NCI-H1417 treated with DMSO at 0.1 percent for 48 hours (cell line): ENCODE measurements at regions not wholly inside any gene's neighbourhood (a gene's known extent, or its start where the extent isn't known, plus 50 kb on each side); places are given as distances from the start of the nearest gene placed in this dataset.

Experiments used
- DNase-seq: peaks from one replicate; lab custom pipeline; 2025; lab: John Stamatoyannopoulos, UW

DNA sequence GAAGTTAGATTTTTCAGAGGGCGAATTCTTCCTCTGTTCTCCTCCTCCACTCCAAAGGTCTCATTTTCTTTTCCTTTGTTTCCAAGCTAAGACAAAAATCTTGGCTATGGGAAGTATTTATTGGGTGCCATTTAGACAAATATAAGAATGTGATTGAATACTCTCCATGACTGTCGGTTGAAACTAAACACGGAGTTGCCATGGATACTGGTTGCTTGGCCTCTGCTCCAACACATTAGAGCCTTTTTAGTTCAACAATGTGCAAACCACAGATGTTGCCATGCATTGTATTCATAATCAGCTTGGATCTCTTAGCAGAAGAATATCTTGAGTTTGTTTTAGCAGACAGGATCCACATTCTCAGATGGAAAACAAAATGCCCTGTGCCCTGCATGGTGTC lies 366.5 kb upstream of the LCORL start:
- no peak for DNase-seq

GRCh38 chr4:18381186-18381585 lies 359.6 kb upstream of the LCORL start:
- no peak for DNase-seq

DNA sequence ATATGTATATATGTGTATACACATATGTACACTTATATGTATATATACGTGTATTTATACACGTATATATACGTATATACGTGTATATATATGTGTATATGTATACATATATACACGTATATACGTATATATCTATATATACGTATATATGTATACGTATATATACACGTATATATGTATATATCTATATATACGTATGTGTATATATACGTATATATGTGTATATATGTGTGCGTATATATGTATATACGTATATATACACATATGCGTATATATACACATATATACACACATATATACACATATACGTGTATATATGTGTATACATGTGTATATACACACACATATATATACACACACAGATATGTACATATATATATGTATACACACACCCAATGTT lies 348.0 kb upstream of the LCORL start:
- no peak for DNase-seq

- DNase-seq = peak; percentile 3
These were observed 345.3 kb upstream of the LCORL start for GRCh38 chr4:18366892-18367291.

DNA sequence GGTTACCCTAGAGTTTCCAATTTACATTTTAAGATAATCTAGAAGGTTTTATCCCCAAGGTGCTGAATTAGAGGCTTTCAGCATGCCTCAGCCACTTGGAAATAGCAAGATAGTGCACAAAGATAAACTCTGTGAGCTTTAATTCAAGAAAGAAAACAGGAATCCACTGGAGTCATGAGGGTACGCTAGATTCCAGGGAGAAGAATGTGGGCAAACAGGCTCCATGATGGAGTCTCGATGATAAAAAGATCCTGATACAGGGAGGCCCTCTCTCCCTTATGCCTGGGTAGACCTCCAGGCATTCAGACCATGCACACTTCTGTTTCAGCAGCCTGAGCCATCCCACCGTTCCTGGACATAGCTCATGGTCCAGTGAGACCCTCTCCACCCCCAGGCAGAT lies 344.6 kb upstream of the LCORL start:
- no peak for DNase-seq

DNA sequence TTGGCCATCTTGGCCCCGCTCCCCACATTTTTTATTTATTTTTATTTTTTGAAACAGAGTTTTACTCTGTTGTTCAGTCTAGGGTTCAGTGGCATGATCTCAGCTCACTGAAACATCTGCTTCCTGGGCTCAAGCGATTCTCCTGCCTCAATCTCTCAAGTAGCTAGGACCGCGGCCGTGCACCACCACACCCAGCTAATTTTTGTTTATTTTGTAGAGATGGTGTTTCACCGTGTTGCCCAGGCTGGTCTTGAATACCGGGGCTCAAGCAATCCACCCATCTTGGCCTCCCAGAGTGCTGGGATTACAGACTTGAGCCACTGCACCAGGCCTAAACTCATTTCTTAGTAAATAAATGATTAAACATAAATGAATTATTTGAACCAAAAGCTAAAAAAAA lies 322.0 kb upstream of the LCORL start:
- DNase-seq = no peak

GRCh38 chr4:18342847-18343246 lies 321.3 kb upstream of the LCORL start:
- no peak for DNase-seq

DNA sequence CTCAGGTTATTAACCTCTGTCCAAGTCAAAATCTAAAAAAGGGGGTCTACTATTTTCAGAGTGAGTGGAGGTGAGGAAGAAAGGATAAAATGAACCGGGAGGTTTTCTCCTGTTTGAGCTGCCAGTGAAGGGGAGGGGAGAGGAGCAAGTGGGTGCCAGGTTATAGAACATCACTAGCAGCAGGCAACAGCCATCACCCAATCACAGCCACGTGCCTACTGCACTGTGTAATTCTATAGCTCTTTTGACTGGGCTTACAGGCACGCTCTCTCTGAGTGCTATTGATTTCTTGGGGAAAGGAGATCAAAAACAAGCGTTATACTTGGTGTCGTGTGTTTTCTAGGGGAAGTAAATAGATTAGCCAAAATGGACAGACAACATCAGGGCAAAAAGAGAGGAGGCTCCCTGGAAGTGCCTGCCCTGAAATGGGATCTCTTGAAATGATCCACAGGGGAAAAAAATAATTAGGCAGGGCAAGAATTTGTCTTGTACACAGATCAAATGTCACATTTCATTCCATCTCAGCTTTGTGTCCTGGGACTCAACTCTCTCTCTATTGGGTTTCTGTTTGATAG lies 300.5 kb upstream of the LCORL start:
- DNase-seq = no peak

GRCh38 chr4:18319431-18319830 lies 297.9 kb upstream of the LCORL start:
- DNase-seq = no peak

DNA sequence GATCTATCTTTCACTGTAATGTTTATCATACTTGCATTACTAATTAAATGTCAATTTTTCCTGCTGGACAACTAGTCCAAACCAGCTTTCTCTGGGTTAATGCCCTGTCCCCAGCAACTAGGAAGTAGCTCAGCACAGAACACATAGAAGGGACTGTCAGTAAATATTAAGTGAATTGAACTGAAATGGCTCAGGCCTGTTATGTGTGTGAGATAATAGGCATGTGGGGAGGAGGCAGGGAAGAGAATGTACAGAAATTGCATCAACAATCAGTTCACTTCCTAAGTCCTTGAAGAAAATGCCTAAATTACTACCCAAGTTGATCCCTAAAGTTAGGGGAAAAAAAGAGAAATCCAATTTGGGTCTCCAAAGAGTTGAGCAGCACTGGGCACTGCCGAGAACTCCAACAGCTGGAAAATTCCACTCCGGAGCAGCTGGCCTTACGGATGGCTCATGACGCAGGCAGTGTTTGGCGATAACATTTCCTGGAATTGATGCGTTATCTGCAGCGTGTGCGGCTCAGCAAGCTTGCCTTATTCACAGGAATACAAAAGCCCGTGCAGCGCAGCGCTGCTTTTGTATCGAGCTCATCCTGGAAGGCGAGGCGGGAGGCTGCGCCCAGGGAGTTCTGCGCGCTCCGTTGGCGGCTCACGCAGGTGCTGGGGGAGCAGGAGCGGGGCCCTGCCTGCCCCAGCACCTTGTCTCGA lies 297.3 kb upstream of the LCORL start:
- no peak for DNase-seq

GRCh38 chr4:18314731-18315130 lies 293.2 kb upstream of the LCORL start:
- DNase-seq = no peak

GRCh38 chr4:18297684-18298083 lies 276.1 kb upstream of the LCORL start:
- DNase-seq = no peak

GRCh38 chr4:18296411-18296810 lies 274.9 kb upstream of the LCORL start:
- DNase-seq = no peak

GRCh38 chr4:18294846-18295245 lies 273.3 kb upstream of the LCORL start:
- no peak for DNase-seq

DNA sequence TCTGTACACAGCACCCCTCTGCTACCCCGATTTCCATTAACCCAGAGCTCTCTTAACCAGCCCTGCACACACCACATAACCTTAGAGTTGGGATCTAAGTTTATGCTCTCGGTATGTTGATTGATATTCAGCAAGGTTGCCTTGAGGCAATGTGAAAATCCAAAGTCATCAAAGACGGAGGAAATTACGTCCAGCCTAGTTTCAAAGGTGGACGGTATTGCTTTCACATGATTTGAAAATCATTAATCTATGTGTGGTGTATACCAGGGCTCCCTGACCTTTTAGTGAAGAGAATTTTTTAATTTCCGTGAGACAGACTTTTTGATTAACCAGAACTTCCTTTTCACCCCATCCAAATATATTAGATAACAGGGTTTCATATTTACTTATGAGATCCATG lies 272.5 kb upstream of the LCORL start:
- no peak for DNase-seq

- DNase-seq = no peak
These were observed 270.9 kb upstream of the LCORL start for GRCh38 chr4:18292411-18292810.

- no peak for DNase-seq
These were observed 270.4 kb upstream of the LCORL start for GRCh38 chr4:18291981-18292380.

DNA sequence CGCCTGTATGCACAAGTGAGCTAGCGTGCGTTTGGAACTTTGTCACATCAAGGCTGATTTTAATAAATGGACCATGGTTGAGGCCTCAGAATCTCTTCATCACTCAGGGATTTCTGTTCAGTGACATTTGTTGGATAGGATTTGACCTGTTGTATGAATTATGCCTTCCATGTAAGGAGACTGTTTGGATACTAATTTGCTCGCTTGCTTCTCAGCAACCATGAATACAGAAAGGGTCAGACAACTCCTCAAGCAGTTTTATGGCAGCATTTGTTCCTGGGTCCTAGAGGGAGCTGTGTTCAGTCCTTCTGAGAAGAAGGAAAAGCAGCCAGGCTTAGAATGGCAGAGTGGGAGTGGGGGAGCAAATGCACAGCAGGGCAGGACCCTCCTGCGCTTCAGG lies 269.7 kb upstream of the LCORL start:
- DNase-seq = no peak

DNA sequence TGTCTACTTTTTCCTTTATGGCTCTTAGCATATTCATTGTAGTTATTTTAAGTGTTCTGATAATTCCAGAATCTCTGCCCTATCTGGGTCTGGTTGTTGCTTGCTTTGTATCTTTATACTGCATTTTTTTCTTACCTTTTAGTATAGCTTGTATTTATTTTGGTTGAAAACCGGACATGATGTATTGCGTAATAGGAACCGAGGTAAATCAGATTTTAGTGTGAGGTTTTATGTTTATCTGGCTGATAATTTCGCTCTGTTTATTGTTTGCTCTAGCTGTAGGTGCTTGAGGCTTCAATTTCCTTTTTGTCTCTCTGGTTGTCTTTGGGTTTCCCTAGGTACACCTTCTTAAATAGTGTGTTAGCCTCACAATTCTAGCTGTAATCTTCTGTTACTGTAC lies 263.8 kb upstream of the LCORL start:
- no peak for DNase-seq

- no peak for DNase-seq
These were observed 256.7 kb upstream of the LCORL start for GRCh38 chr4:18278244-18278643.

DNA sequence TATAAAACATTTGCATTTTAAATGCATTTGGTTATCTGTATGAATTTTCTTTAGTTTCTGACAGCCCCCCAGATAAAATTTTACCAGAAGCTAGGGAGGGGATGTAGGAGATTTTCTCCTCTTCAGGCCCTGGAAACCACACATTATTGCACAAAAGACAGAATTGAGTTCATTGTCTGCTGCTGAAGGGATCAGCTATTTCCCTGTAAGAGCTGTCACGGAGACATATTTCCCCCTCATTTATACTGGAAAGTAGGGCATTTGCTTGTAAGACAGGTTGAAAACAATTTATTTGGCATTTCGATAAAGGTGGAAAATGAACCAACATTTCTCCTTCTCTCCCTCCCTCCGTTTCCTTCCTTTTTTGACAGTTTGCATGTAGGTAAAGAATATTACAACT lies 241.3 kb upstream of the LCORL start:
- no peak for DNase-seq

GRCh38 chr4:18252052-18252451 lies 230.5 kb upstream of the LCORL start:
- DNase-seq = no peak

DNA sequence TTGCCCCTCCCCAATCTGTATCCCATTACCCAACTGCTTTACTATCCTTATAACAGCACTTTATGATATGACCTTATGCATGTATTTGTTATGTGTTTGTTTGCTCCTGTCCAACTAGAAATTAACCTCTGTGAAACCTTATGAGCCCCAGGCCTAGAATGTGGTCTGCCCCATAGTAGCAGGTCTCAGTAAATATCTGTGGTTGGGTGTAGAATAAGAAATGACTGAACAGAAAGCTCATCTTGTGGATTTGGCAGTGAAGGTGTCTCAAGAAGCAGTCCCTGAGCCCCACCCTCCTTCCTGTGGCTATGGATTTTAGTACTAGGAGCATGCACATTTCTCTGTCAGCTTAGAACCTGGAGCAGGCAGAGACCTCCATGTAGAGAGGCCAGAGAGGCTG lies 229.0 kb upstream of the LCORL start:
- DNase-seq = no peak

GRCh38 chr4:18248611-18249010 lies 227.1 kb upstream of the LCORL start:
- DNase-seq = no peak
